ENCODE measurements at regions not wholly inside any gene's neighbourhood (a gene's known extent, or its start where the extent isn't known, plus 50 kb on each side); places are given as distances from the start of the nearest gene placed in this dataset.
"Not testable (repeated sequence)": the region's sequence is repeated elsewhere in the genome, so short reads cannot be mapped to it uniquely, and the experiment has no call there.

DNA sequence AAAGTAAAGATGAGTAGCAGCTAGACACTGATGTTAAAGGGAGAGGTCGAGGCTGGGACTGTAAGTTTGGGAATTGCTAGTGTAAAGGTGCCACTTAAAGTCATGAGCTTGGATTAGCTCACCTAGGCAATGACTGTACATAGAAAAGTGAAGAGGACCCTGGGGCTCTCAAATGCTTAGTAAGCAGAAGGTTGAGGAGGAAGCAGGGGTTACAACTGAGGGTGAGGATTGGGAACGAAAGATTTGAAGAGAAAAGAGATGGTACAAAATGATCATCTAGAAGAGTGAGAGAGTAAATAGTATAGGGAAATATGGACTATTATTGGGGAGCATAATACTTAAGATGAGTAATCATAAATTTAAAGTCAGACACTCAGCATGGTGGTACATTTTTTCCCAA is 63.1 kb upstream of the TNFSF4 start:
- no peaks in the 10 kb centered on the region for H3K27me3 ChIP-seq (ENCODE audit: control insufficient read depth in 2 of 2, insufficient read depth in 2 of 2, low read length in 2 of 2)
- TF ChIP-seq GTF2A2 (tag; IDR thresholded peaks at IDR 0.05), result 0 out of 2 replicates have a peak, but pooled peaks have one; percentile 66
- TF ChIP-seq ZNF175 (CRISPR knock-in tag; IDR thresholded peaks at IDR 0.05; ENCODE audit: low read depth), result peak; percentile 19; the same call in 1 of the 2 replicates
- no peak for TF ChIP-seq ZNF253 (CRISPR knock-in tag; conservative IDR thresholded peaks at IDR 0.05)
- TF ChIP-seq ETV1 (tag; conservative IDR thresholded peaks at IDR 0.05; ENCODE audit: low read depth), result no peak
- TF ChIP-seq ZNF316 (IDR thresholded peaks at IDR 0.05), result peak; percentile 77; the same call in 1 of the 2 replicates
- no peak; the same call in 1 of the 2 replicates for TF ChIP-seq ZKSCAN8 (CRISPR knock-in tag; IDR thresholded peaks at IDR 0.05)
- TF ChIP-seq BACH1 (tag; IDR thresholded peaks at IDR 0.05), result 0 out of 2 replicates have a peak, but pooled peaks have one; percentile 38
- TF ChIP-seq MAFG (tag; conservative IDR thresholded peaks at IDR 0.05), result peak; percentile 57
- TF ChIP-seq RBBP5 (IDR thresholded peaks at IDR 0.05; ENCODE audit: borderline replicate concordance, insufficient read depth, low read length, poor library complexity, severe bottlenecking), result no peak
- peak; percentile 76; the same call in 1 of the 2 replicates for TF ChIP-seq C11orf30 (IDR thresholded peaks at IDR 0.05; ENCODE audit: low read depth)
- TF ChIP-seq CBX3 (IDR thresholded peaks at IDR 0.05; ENCODE audit: borderline replicate concordance in 1 of 2, low read length in 2 of 2), result no peak
- no peak for FAIRE-seq
- intact Hi-C loops (cut with micrococcal nuclease), result no loop called here
- no peaks in the 10 kb centered on the region for H3K79me2 ChIP-seq (ENCODE audit: control insufficient read depth, insufficient read depth, low read length)
- H3K9me3 ChIP-seq (replicated peaks; ENCODE audit: control insufficient read depth, insufficient read depth, low read depth, low read length), result no peaks in the 10 kb centered on the region
- no peak for ATAC-seq
- in situ Hi-C loops (cut with MboI), result no loop called here
- CTCF ChIA-PET (ENCODE audit: low intra/inter-chr PET ratio), result no interaction called here
- 0 out of 2 replicates have a peak overlapping the region, but pooled peaks have one; percentile 8 for H2AFZ ChIP-seq (ENCODE audit: low read depth, low read length)
- H3K4me1 ChIP-seq (replicated peaks in 1 of 2; ENCODE audit: control insufficient read depth in 2 of 2, insufficient read depth in 2 of 2, low read length in 2 of 2), result peaks cover 0 to 29% of the 10 kb centered on the region in 2 experiments; a peak in 3 of 5 replicates
- POLR2A ChIA-PET, result no interaction called here
- no peaks in the 10 kb centered on the region for H3K9me1 ChIP-seq (ENCODE audit: control insufficient read depth, insufficient read depth, low read length)
- no peaks in the 10 kb centered on the region for H3K36me3 ChIP-seq (ENCODE audit: control insufficient read depth, insufficient read depth, low read length)
- no peak overlapping the region for H3K4me2 ChIP-seq (ENCODE audit: insufficient read depth, low read length)
- no TSS peak for BruUV-seq (replicated peaks)
- no peak overlapping the region for H3K4me3 ChIP-seq
- H4K20me1 ChIP-seq (replicated peaks; ENCODE audit: control insufficient read depth, insufficient read depth, low read length), result no peaks in the 10 kb centered on the region
- H3K27ac ChIP-seq (ENCODE audit: extremely low read depth, low read depth, low read length), result peak overlapping the region; percentile 52; the same call in 1 of the 3 replicates
- WGBS (ENCODE audit: insufficient coverage, low coverage, missing lambda C conversion rate), result 27% methylated on average over 2 of the region's 2 CpGs
- no peak overlapping the region for H3K9ac ChIP-seq (ENCODE audit: insufficient read depth in 1 of 2, low read depth in 2 of 2, low read length in 2 of 2)
- no peak for DNase-seq (ENCODE audit: extremely low read depth in 1 of 4, low spot score in 3 of 4)

DNA sequence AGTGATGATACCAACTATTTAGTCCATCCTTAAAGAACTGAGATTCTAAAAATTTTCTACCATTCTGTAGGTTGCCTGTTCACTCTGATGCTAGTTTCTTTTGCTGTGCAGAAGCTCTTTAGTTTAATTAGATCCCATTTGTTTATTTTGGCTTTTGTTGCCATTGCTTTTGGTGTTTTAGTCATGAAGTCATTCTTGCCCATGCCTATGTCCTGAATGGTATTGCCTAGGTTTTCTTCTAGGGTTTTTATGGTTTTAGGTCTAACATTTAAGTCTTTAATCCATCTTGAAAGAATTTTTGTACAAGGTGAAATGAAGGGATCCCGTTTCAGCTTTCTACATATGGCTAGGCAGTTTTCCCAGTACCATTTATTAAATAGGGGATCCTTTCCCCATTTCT is 63.9 kb upstream of the TNFSF4 start:
- BruUV-seq (replicated peaks); H2AFZ ChIP-seq (ENCODE audit: low read depth, low read length); in situ Hi-C loops (cut with MboI); FAIRE-seq; intact Hi-C loops (cut with micrococcal nuclease); H3K4me3 ChIP-seq; H4K20me1 ChIP-seq (replicated peaks; ENCODE audit: control insufficient read depth, insufficient read depth, low read length); CTCF ChIA-PET (ENCODE audit: low intra/inter-chr PET ratio); POLR2A ChIA-PET; H3K9me1 ChIP-seq (ENCODE audit: control insufficient read depth, insufficient read depth, low read length); H3K36me3 ChIP-seq (ENCODE audit: control insufficient read depth, insufficient read depth, low read length); H3K9me3 ChIP-seq (replicated peaks; ENCODE audit: control insufficient read depth, insufficient read depth, low read depth, low read length); H3K27me3 ChIP-seq (ENCODE audit: control insufficient read depth in 2 of 2, insufficient read depth in 2 of 2, low read length in 2 of 2); H3K4me2 ChIP-seq (ENCODE audit: insufficient read depth, low read length); H3K9ac ChIP-seq (ENCODE audit: insufficient read depth in 1 of 2, low read depth in 2 of 2, low read length in 2 of 2); DNase-seq (ENCODE audit: extremely low read depth in 1 of 4, low spot score in 3 of 4); H3K79me2 ChIP-seq (ENCODE audit: control insufficient read depth, insufficient read depth, low read length); H3K27ac ChIP-seq (ENCODE audit: extremely low read depth, low read depth, low read length); ATAC-seq: not testable (repeated sequence)
- peaks cover 0 to 29% of the 10 kb centered on the region in 2 experiments; a peak in 3 of 5 replicates for H3K4me1 ChIP-seq (replicated peaks in 1 of 2; ENCODE audit: control insufficient read depth in 2 of 2, insufficient read depth in 2 of 2, low read length in 2 of 2)
- 25% methylated on average over 1 of the region's 1 CpG for WGBS (ENCODE audit: insufficient coverage, low coverage, missing lambda C conversion rate)
